GM23248 (cell line): ENCODE measurements at regions not wholly inside any gene's neighbourhood (a gene's known extent, or its start where the extent isn't known, plus 50 kb on each side); places are given as distances from the start of the nearest gene placed in this dataset.

Experiments
- EZH2 ChIP-seq: fragments of 200-600 bp; sonication (generic); IDR thresholded peaks from 2 replicates; pipeline ENCODE4 v1.6.1; 2018; ENCODE audit warnings: antibody characterized with exemption, mild to moderate bottlenecking; ENCODE audit not compliant: insufficient read depth, poor library complexity, severe bottlenecking
- EZH2phosphoT487 ChIP-seq: fragments of 200-600 bp; sonication (generic); IDR thresholded peaks from 2 replicates; pipeline ENCODE4 v1.6.1; 2018; ENCODE audit warnings: antibody characterized with exemption, moderate library complexity, mild to moderate bottlenecking, low read depth; ENCODE audit not compliant: insufficient read depth

DNA sequence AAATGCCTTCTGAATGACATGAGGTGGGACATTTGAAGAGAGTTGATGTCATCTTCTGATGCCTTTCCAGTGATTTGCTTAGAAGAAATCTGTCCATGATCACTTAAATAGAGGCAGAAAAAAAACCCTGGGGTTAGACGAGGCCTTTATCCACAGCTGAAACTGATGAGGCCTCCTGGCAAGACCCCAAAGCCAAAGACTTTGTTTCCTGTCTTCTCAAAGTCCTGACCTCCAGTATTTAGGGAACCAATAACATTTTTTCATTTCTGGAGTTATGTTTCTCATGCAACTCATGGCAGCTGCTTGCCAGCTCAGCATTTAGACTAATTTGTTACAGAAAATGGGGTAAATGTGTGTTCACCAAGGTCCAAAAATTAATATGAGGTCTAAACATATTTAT is 248.0 kb upstream of the PRDM1 start:
- TF ChIP-seq EZH2 (no peak), EZH2phosphoT487 (no peak)
